Epithelial cell of proximal tubule (primary cell): ENCODE measurements at regions not wholly inside any gene's neighbourhood (a gene's known extent, or its start where the extent isn't known, plus 50 kb on each side); places are given as distances from the start of the nearest gene placed in this dataset.
"Not testable (repeated sequence)": the region's sequence is repeated elsewhere in the genome, so short reads cannot be mapped to it uniquely, and the experiment has no call there.

Source experiments
- DNase-seq: peaks from one replicate; pipeline ENCODE4 v3.0.0-alpha.2; 2011; ENCODE audit warnings: low read depth
- H3K4me3 ChIP-seq: 2 replicates; pipeline ENCODE4 v1.5.1; 2011; ENCODE audit warnings: low read depth, mild to moderate bottlenecking, low read length
- TF ChIP-seq, protein P1 (sequence below): conservative IDR thresholded peaks from 2 replicates; pipeline ENCODE4 v1.5.1; 2012; ENCODE audit warnings: low read depth, mild to moderate bottlenecking, low read length

DNA sequence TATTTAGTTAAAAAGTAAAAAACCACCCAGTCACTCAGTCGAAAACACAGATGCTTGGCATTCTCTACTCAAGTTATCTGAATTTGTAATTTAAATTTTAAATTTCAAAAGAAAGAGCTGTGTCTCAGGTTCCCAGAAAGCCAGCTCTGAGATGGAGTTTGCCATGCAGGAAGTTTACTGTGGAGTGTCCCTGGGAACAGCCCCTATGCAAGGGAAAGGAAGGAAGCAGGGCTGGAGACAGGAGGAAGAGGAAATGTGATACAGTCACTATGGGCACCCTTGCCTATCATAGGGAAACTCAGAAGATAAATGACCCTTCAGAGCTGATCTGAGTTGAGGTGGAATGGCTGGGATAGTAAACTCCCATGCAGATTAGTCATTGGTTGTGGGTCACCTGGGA, 408.8 kb upstream of the ACTBL2 start:
- no peak overlapping the region for H3K4me3 ChIP-seq
- no peak for DNase-seq
- TF ChIP-seq, protein P1, sequence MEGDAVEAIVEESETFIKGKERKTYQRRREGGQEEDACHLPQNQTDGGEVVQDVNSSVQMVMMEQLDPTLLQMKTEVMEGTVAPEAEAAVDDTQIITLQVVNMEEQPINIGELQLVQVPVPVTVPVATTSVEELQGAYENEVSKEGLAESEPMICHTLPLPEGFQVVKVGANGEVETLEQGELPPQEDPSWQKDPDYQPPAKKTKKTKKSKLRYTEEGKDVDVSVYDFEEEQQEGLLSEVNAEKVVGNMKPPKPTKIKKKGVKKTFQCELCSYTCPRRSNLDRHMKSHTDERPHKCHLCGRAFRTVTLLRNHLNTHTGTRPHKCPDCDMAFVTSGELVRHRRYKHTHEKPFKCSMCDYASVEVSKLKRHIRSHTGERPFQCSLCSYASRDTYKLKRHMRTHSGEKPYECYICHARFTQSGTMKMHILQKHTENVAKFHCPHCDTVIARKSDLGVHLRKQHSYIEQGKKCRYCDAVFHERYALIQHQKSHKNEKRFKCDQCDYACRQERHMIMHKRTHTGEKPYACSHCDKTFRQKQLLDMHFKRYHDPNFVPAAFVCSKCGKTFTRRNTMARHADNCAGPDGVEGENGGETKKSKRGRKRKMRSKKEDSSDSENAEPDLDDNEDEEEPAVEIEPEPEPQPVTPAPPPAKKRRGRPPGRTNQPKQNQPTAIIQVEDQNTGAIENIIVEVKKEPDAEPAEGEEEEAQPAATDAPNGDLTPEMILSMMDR = no peak

DNA sequence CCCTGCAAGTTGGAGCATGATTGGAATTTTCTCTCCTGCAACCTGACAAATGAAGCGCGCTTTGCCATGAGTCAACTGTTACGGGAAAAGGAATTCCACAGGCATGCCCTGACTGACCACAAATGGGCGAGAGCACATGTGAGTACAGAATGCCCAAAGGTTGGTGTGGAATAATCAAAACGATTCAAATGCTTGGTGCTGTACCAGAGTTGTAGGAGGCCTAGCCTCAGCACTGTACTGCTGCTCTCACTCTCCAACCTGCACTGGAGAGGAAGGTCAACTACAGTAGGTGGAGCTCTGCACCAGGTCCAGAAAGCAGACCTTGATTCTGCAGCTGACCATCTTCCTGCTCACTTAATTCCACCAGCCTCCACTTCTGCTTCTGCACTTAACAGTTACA, 406.9 kb upstream of the ACTBL2 start:
- no peak overlapping the region for H3K4me3 ChIP-seq
- TF ChIP-seq, protein P1 = peak; percentile 61
- peak; percentile 96 for DNase-seq

DNA sequence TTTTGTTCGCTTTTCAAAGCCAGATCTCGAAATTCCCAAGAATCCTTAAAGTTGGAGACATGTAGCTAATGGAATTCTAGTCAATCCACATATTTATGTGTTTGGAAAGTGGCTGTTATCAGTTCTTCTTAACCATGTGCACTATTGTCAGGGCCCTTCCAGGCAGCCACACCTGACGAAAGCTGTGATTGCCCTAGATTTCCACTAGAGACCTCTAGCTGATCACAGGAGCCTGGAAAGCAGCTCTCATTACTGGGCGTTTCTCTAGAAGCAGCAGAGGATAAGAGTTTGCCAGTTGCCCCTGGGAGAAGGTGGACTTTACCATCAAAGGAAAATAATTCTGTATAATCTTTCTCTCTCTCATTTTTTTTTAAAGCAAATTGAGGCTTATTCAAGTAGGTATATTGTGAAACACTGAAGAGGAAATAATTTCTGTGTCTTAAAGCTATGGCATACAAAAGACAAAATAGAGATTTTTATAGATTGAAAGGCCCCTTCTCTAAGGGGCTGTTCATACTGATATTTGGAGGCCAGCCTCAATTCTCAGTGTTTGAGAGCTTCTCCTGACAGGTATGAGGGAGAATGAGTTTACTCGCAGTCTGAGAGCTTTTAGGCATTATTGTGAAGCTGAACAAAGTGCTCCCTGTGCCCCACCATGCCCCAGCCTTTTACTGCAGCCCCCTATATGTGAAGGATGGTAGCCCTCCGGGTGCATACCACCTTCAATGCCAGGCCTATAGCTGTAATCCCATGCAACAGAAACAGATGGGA, 405.4 kb upstream of the ACTBL2 start:
- peak; percentile 42 for DNase-seq
- H3K4me3 ChIP-seq = no peak overlapping the region
- TF ChIP-seq, protein P1 = peak; percentile 85

DNA sequence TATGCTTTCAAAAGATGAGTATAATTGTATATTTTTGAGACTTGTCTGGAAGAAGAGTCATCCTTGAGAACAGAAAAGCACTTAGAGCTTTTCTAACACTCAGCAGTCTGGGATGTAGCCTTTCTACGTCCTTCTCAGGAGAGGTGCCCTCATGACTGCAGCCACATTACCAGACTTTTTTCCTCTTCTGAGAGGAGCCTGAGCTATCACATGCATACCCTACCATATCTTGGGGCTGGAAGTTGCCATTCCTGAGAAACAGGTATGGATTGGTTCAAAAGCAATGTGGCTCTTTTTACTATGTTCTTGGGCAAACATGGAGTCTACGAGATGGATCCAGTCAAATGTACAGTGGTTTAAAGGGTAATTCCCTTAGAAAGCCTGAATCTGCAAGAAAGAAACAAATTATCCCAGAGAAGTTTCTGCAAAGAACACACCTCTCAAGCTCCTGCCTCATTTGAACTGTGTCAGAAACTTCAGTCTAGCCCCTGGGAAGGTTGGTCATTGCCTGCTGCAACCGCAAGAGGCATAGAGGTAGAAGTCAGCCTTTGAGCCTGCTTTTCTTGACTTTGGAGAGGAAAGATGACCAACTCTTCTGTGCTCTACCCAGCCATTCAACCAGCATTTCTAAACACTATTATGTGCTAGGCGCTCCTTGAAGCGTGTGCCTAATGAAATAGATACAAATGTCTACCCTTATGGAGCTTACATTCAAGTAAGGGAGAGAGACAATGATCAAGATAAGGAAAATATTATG, 401.9 kb upstream of the ACTBL2 start:
- TF ChIP-seq, protein P1 = no peak
- DNase-seq = no peak
- no peak overlapping the region for H3K4me3 ChIP-seq

DNA sequence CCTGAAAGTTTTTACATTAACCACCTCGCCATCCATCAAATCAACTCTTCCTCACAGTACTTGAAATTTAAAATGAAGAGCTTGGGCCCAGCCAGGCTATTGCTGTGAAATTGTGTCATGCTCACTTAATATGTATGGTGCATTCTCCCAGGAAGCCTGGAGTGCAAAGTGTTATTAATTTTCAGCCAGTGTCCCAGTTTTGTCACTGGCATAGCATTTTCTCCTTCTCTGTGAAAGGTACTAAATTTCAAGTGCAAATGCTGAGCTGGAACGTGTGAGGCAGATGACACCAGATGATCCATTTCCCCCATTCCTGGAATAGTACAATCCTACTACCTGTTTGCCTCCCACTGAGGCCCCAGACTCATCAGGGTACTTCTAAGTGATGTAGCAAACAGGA, 397.6 kb upstream of the ACTBL2 start:
- TF ChIP-seq, protein P1 = no peak
- DNase-seq = no peak
- H3K4me3 ChIP-seq = no peak overlapping the region

DNA sequence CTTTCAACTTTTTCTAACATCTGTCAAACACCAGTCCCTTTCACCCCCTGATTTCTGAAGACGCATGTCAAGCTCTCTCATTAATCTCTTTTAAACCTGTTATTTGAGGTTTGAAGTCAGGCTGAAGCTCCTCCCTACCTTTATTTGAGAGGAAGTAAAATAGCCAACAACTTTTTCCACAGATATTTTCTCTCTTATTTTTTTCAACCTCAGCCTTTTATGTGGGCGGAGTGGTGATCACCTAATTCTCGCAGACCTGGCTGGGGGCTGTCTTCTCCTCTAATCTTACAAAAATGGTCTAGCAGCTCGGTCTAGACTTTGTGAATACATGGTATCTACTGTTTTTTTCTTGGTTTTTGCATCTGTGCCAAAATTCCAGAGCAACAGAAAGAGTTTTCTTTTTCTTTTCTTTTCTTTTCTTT, 395.7 kb upstream of the ACTBL2 start:
- TF ChIP-seq, protein P1 = no peak
- DNase-seq = no peak

DNA sequence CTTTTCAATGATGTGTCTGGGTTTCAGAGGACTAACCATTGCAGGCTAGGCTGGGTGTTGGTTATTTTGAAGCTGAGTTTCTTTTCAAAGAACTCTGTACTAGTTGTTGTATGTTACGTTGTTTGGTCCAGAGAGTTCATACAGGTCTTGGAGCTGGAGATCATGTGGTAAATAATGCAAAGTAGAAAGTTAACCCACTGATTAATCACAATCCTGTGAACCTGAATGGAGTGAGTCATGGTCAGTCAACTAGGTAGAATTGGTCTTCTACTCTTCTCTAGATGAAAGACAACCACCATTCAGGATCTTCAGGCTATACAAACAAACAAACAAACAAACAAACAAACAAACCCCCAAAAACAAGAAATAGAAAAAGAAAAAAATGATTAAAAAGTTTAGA, 388.9 kb upstream of the ACTBL2 start:
- peak; percentile 70 for DNase-seq
- TF ChIP-seq, protein P1 = no peak

More for the DNA sequence above, 395.7 kb upstream of the ACTBL2 start:
- H3K4me3 ChIP-seq = no peak overlapping the region

DNA sequence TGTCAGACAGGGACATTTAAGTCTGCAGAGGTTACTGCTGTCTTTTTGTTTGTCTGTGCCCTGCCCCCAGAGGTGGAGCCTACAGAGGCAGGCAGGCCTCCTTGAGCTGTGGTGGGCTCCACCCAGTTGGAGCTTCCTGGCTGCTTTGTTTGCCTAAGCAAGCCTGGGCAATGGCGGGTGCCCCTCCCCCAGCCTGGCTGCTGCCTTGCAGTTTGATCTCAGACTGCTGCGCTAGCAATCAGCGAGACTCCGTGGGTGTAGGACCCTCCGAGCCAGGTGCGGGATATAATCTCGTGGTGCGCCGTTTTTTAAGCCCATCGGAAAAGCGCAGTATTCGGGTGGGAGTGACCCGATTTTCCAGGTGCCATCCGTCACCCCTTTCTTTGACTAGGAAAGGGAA, 387.7 kb upstream of the ACTBL2 start:
- DNase-seq, H3K4me3 ChIP-seq: not testable (repeated sequence)

More for the DNA sequence above, 388.9 kb upstream of the ACTBL2 start:
- H3K4me3 ChIP-seq = no peak overlapping the region
